Lung microvascular endothelial cell (primary cell): ENCODE measurements at regions not wholly inside any gene's neighbourhood (a gene's known extent, or its start where the extent isn't known, plus 50 kb on each side); places are given as distances from the start of the nearest gene placed in this dataset.

Source experiments
- DNase-seq, 2 donors: peaks; one replicate each; pipeline versions ENCODE4 v3.0.0 to v3.0.0-alpha.2; 2010; ENCODE audit warnings: low read depth in 2 of 2

DNA sequence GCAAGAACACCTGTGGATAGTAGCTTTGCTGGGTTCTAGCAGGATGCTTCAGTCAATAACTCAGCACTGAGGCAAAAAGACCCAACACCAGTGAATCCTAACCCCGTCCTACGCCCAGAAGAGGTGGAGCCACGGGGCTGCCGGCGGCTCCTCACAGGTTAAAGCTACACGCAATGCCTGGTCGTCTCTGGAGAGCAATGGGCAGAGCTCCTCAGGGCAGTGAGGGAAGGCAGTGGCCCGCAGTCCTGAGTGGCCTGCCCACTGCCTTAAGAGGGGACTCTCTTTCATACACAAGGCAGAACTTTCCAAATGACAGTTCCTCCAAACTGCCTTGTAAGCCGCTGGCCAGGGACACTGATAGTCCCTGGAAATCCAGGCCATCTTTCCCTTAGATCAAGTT, 244.2 kb upstream of the IRX2 start:
- no peak for DNase-seq

DNA sequence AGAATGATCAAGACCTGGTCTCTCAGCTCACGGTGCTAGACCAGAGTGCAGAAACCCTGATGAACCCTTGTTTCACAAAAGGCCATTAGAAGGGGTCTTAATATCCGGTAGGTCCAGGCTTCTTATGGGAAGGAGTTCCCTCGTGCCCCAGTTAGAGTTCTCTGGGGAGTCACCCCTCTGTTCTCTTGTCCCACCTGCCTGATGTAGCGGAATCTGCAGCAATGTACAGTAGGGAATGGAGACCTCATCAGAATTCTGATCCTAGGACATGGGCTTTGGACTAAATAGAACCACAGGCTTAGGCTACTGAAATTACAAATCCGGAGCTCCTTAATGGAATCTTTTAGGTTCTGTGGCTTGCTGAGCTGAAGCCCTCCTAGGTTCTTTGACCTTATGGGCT, 243.6 kb upstream of the IRX2 start:
- DNase-seq, result no peak

DNA sequence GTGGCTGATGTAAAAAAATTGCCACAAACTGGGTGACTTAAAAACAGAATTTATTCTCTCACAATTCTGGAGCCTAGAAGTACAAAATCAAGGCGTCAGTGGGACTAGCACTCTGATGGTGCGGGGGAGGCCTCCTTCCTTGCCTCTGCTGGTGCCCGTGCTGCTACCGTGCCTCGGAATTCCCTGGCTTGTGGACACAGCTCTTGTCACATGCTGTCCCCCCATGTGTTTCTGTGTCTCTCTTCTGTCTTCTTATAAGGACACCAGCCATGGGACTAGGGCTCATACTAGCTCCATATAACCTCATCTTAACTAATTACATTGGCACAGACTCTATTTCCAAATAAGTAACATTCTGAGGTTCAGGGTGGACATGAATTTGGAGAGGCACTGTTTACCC, 242.3 kb upstream of the IRX2 start:
- DNase-seq, result no peak

DNA sequence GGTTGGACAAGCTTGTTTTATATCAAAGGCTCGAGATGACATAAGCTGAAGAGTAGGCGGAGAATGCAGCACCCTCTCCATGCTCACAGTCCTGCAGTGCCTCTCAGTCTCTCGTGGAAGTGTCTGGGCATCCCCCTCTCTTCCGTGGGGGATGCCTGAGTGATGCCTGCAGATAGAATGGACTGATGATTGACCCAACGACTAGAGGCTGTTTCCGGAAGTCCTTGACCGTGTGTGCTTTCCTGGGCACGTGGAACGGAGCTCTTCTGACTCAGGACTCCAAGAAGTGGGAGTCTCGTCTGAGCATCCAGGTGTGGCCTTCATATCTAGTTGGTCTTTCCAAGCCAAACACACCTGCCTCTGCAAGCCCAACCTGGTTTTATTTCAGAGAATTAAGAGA, 241.8 kb upstream of the IRX2 start:
- no peak for DNase-seq

DNA sequence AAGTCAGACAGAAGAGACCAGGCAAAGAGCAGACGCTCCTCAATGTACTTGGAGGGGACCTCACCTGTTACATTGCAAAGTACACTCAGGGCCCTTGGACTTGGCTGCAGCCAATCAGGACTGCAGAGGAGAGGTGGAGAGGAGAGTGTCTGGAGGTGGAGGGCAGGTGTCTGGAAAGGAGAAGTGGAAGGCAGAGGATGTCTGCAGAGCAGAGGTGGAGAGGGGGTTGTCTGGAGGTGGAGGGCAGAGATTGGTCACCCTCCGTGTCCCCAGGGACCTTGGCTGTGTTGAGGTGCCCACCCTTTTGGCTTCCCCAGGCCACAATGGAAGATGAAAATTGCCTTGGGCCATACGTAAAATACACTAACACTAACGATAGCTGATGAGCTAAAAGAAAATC, 241.3 kb upstream of the IRX2 start:
- DNase-seq, result no peak

DNA sequence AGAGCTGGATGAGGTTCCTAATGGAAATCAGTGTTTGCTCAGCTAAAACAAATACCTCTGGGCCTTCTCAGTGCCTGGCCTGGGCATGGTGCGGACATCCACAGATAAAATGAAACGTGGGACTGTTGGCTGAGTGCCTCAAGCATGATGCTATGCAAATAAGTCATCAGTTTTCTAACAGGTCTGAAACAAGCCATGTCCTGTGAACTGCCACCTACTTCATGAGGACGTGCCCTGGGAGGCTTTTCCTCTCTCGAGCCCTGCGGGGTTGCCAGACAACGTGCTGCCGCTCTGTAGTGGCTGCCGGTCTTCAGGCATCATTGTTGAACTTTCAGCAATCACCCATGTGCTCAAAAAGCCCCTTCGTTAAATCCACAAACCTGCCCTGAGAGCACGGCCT, 240.4 kb upstream of the IRX2 start:
- no peak for DNase-seq

DNA sequence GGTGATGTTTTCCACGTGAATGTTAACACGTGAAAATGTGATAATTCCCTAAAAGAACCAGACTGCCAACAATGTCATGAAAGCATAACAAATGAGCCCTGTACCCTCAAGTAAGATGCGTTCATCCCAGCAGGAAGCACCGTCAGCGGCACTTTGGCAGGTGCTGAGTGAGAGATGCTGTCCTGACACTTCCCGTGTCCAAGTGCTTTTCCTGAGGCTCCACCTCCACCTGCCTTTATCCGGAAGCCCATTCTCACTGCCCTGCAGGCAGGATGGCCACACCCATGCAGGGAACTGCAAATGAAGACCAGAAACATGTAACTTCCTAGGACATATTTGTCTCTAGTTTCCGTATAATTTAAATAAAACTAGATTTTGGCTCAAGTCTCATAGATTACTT, 238.0 kb upstream of the IRX2 start:
- DNase-seq, result no peak

DNA sequence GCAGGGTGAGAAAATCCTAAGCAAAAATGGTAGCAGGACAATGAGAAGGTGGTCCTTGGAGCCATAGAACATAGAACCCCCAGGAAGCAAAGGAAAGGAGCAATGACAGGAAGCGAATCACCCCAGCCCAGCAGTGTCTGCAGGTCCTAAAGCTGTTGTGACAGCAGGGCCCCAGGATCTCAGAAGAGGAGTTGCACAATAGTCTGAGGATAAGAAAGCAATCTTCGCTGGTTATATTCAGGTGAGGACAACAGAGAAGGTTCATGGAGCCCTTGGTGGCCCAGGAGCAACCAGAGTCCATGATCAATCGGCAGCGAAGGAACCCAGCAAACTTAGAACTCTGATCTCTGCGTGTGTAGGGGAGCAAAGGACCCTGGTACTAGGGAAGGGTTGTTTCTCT, 234.8 kb upstream of the IRX2 start:
- no peak for DNase-seq

DNA sequence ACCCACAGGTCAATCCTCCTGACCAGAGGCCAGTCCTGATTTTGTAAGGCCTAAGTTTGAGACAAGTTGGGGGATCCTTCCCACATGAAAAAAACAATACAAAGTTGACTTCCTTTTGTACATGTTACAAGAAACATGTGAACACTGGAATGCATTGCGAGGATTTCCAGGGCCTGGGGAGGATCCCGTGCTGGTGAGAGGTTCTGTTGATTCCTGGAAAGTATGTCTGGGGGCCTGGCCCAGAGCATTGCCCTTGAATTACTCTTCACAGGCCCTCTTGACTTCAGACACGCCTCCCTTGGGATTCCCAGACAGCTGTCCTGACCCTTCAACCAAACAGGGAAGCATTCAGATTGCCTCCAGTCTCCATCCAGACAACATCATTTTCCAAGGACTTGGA, 234.2 kb upstream of the IRX2 start:
- DNase-seq, result no peak

DNA sequence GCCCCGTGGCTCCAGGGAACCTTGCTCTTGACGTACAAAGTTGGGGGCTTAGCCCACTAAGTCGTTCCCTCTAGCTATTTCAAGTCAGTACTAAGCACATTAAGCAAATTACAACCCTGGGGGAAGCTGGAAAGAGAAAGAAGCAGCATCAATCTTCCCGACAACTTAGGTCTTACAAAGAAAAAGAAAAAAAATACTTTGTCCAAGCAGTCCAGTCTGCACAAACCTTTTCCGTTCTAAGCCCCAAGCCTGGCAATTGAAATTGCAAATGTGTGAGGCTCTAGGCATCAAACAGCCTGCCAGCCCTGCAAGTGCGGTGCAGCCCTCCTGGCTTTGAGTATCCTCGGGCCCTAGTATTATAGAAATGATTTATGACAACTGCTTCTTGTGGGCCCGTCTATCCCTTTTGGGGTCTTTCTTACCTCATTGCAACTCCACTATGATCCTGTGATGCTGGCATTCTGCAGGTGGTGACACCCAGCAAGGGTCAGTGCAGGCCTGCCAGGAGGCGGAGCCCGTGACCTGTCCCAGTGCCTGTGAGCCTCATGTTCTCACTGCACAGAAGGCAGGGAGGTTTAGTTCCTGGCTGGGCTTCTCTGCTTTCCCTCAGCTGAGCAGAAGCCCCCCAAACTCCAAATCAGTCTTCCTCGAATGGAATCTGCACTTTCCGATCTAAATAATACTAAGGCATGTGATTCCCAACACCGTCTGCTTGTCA, 232.3 kb upstream of the IRX2 start:
- DNase-seq, result no peak

DNA sequence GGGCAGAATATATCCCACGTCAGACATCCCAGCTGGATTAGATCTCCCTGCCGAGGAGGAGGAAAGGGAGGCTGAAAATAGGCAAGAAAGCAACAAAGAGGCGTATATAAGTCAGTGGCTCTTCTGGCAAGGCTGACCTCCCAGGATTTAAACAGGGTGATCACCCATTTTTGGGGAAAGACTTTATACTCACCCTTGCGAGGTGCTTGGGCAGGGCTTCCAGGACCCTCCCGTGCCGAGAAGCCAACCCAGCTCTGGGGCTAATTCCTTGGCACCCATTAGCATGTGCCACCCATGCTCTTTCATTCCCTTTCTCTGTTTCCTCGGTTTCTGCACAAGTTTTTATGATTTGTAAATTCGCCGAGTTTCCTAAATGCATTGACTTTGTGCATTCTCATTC, 230.2 kb upstream of the IRX2 start:
- DNase-seq, result no peak

DNA sequence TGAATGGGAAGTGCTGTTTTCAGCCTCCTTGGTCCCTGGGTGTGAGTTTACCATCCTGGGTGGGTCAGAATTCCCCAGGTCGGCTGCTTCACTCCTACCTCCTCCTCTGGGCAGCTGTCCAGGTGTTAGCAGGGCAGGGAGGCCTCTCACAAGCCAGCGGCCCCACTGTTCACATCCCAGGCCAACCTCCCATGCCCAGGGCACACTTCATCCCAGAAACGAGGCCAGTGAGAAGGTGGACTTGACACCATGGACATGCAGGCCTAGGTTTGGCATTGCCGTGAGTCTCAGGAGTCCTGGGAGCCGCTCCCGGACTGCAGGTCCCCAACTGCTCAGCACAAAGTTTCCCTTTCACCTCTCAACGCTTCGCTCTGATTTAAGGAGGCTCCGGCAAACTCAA, 229.6 kb upstream of the IRX2 start:
- DNase-seq, result no peak

DNA sequence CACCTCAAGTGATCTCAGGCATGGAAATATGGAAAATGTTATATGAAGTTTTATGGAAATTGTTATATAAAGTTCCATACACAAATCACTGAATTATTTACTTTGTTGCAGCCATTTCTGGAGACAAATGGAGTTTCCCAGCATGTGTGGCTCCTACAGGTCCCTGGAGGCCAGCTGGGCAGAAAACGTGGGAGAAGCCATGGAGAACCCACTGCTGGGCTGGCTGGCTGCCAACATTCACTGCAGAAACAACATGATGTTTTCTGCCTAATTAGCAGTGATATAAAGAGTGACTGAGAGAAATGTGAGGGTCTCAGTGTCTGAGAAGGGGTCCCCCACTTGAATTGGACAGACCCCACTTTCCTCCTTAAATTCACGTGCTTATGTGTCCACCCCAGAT, 208.8 kb upstream of the IRX2 start:
- no peak for DNase-seq

DNA sequence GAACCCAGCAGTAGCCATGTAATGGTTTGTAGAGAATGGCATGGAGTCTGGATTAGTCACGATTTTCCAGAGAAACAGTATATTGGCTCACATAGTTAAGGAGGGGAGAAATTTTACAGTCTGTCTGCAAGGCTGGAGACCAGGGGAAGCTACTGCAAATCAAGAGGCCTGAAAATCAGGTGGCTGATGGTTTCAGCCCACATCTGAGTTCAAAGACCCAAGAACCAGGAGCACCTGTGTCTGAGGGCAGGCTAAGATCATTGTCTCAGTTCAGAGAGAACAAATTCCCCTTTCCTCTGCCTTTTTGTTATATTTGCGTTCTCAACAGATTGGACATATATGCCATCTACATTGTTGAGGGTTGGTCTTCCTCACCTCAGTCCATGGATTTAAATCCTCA, 207.5 kb upstream of the IRX2 start:
- no peak for DNase-seq

DNA sequence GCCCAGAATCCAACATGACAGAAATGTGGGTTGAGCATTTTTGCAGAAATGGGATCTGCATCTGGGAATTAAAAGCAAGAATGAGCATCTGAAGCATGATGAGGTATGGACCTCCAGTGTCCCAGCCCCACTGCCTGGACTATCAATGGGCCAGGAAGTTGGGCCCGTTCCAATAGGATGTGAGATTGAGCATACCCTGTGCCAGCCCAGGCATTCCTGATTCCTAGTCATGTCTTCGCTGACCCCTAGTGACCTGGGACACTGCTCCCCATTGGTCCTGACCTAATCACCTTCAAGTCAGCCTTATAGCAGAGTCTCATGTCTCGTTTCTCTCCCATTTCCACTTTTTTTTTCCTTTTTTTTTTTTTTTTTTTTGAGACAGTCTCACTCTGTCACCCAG, 197.4 kb upstream of the IRX2 start:
- no peak for DNase-seq

DNA sequence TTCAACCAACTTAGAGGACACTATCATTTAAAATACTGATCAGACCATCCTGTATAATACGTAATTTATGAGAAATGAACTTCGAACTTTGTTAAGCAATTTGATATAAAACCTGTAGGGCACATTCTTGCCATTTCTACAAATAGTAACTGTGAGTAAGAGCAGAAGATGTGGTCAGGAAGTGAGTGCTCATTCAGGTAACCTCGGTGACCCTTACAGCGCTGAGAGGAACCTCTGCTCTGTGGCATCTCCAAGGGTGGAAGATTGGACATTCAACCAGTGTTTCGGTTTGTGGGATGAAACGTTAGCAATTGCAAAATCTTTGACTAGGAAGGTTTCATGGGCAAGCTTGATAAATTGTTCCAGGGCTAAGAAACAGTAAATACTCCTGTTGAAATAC, 194.8 kb upstream of the IRX2 start:
- DNase-seq, result no peak

DNA sequence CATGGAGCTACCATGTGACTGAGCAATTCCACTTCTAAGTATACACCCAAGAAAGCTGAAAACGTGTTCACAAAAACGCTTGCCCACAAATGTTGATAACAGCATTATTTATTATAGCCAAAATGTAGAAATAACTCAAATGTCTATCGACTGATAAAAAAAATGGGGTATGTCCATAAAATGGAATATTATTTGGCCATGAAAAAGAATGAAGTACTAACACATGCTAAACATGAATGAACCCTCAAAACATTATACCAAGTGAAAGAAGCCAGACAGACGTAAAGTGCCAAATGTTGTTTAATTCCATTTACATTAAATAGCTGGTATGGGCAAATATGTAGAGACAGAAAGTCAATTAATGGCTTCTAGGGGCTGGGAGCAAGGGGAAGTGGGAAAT, 184.9 kb upstream of the IRX2 start:
- no peak for DNase-seq

DNA sequence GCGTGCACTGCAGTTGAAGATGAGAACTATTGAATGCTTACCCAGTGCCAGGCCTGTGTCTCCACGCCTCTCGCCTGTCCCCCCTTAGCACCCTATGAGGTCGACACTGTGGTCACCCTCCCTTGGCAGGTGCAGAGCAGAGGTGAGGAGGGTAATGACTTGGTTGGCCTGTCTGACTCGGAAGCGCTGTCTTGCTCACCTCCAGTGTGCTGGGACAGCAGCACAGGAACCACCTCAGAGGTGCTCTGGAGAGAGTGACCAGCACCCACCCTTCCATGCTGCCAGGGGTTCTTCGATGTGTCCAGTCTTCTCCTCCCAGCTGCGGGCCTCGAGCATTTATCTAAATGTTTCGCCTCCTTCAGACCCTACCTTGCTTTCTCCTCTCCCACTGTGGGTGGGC, 178.3 kb upstream of the IRX2 start:
- no peak for DNase-seq

DNA sequence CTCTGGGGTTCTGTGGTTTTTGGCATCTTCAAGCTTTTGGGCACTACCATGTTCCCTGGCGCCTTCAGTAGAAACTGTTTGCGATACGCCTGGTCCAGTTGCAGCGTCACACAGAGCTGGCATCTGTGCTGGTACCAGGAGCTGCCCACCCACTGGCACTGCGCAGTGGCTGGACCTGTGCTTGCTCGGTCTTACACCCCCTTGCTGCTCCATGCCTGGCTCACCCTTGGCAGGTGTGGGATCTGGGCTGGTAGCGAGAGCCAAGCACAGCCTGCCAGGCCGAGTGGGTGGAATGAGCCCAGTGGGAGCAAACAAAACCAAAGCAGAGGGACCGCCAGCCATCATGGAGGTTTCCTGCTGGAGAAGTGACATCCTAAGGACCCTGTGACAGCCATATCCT, 170.2 kb upstream of the IRX2 start:
- DNase-seq, result no peak

DNA sequence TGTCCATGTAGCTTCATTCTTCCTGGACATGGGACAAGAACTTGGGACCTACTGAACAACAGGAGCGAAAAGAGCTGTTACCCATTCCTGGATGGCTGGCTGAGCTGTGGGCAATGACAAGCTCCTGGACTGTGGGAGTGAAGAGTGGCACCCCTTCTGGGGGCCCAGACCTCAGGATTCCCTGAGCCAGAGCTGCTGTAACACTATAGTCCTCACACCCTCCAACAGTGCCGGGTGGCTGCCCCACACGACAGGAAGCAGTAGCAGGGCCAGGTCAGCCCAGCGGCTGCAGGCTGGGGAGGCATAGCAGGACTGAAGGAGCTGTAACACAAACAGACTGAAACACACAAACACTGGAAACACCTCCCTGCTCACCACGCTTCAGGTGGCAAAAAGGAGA, 169.7 kb upstream of the IRX2 start:
- DNase-seq, result no peak

DNA sequence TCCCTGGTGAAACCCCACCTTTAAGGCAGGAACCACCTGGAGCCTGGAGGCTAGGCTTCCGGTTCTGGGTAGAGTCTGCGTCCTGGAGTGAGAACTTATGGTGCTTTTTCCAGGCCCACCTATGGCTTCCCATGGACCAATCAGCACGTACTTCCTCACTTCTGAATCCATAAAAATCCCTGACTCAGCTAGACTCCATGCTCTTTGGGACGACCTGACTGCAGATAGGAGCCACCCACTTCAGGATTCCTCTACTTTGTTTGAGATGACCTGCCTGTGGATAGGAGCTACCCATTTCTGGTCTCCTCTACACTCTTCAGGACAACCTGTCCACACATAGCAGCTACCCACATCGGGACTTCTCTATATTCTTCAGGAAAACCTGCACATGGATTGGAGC, 168.8 kb upstream of the IRX2 start:
- no peak for DNase-seq

DNA sequence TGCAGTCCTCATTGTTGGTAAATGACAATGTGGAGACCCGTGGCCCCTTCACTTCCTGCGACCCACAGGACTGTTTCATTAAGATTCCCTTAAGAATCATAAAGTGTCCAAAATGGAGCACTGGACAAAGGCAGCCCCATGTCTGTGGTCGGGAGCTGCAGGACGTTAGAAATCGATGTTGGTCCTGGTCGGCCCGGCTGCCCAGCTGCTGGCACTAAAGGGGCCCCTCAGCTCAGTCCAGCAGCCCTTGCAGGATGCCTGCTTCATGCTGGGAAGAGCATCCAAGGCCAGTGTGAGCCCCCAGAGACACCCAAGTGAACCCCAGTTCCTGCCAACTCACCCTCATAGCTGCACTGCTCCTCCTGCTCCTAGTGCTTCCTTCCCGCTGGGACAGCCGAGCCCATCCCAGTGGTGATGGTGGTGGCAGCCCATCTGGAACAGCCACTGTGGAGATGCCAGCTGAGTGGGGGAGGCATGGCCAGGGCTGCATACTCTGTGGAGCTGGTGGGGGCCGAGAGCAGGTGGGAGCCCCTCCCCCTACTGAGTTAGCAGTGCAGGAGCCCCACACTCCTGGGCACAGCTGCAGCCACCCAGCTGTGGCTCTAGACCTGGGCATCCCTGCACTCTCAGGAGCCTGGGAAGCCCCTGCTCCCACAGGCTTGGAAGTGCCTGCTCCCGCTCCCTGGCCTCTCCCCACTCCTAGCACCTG, 168.0 kb upstream of the IRX2 start:
- DNase-seq, result no peak

DNA sequence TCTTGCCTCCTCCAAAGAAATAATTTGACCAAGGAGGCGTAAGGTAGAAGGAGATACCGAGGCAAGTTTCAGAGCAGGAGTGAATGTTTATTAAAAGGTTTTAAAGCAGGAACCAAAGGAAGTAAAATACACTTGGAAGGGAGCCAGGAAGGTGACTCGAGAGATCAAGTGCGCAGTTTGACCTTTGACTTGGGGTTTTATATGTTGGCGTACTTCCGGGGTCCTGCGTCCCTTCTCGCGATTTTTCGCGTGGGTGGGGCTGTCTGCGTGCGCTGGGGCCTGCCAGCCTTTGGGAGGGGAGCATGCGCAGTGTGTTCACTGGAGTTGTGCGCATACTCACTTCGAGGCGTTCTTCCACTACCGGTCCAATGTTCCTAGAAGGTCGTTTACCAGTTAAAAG, 166.0 kb upstream of the IRX2 start:
- no peak for DNase-seq

DNA sequence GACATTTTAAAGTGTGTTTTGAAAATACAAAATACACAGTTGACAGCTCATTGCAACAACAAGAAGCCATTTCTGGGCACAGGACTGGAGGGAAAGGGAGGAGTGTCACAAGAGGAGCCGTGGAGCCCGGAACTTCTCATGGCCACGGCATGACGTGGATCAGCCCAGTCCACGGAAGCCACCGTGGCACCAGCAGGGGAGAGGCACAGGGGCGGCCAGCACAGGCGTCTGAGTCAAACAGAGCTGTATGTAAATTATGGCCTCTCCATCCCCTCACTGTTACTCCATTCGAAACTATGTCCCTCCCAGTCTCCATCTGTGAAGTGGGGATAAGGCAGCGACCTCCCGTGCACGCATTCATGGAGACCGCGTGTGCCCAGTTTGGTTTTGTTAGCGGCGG, 165.6 kb upstream of the IRX2 start:
- DNase-seq, result no peak
